Nephron (organoid): ENCODE measurements at regions not wholly inside any gene's neighbourhood (a gene's known extent, or its start where the extent isn't known, plus 50 kb on each side); places are given as distances from the start of the nearest gene placed in this dataset.

Experiments used
- H3K27ac Mint-ChIP-seq, 3 experiments: 2 replicates each; pipeline ENCODE4 v1.8.0; 2020; ENCODE audit warnings: mixed read lengths in 3 of 3, mild to moderate bottlenecking in 2 of 3, moderate library complexity in 1 of 3
- H3K27me3 Mint-ChIP-seq: 2 replicates; pipeline ENCODE4 v1.8.0; 2021; ENCODE audit warnings: low read depth, mild to moderate bottlenecking, moderate library complexity, mixed read lengths
- H3K36me3 Mint-ChIP-seq: 2 replicates; pipeline ENCODE4 v1.8.0; 2020; ENCODE audit warnings: low read depth, mixed read lengths
- H3K4me1 Mint-ChIP-seq: 2 replicates; pipeline ENCODE4 v1.8.0; 2020; ENCODE audit warnings: mixed read lengths
- H3K4me3 Mint-ChIP-seq, 3 experiments: 2 replicates each; pipeline ENCODE4 v1.8.0; 2020; ENCODE audit warnings: mild to moderate bottlenecking in 3 of 3, mixed read lengths in 3 of 3, moderate library complexity in 2 of 3
- H3K9me3 Mint-ChIP-seq: 2 replicates; pipeline ENCODE4 v1.8.0; 2020; ENCODE audit warnings: mixed read lengths
- CTCF ChIP-seq, 3 experiments: fragments of 200-600 bp; sonication (generic); IDR thresholded peaks; one replicate each; pipeline ENCODE4 v1.5.0; 2021; ENCODE audit warnings: antibody characterized with exemption in 3 of 3; ENCODE audit not compliant: unreplicated experiment in 3 of 3

- H3K9me3 Mint-ChIP-seq: no peaks in the 10 kb centered on the region
- TF ChIP-seq CTCF (IDR thresholded peaks at IDR 0.05; ENCODE audit: unreplicated experiment in 3 of 3): no peak
- no peak overlapping the region for H3K27ac Mint-ChIP-seq
- no peaks in the 10 kb centered on the region for H3K27me3 Mint-ChIP-seq
- no peaks in the 10 kb centered on the region for H3K36me3 Mint-ChIP-seq
- no peak overlapping the region for H3K4me3 Mint-ChIP-seq
- H3K4me1 Mint-ChIP-seq: peaks cover 29% of the 10 kb centered on the region
Observed at GRCh38 chr14:27079716-27080115, 481.9 kb upstream of the NOVA1 start.

GRCh38 chr14:27085500-27085899 is 487.7 kb upstream of the NOVA1 start:
- no peaks in the 10 kb centered on the region for H3K27me3 Mint-ChIP-seq
- no peaks in the 10 kb centered on the region for H3K36me3 Mint-ChIP-seq
- no peak for TF ChIP-seq CTCF (IDR thresholded peaks at IDR 0.05; ENCODE audit: unreplicated experiment in 3 of 3)
- no peaks in the 10 kb centered on the region for H3K9me3 Mint-ChIP-seq
- H3K27ac Mint-ChIP-seq: peak overlapping the region in 1 of 3 experiments; percentile 13
- peaks cover 13% of the 10 kb centered on the region for H3K4me1 Mint-ChIP-seq
- no peak overlapping the region for H3K4me3 Mint-ChIP-seq

GRCh38 chr14:27090716-27091115 is 492.9 kb upstream of the NOVA1 start:
- Mint-ChIP-seq H3K36me3 (no peaks in the 10 kb centered on the region), H3K4me1 (peaks cover 8% of the 10 kb centered on the region), H3K9me3 (no peaks in the 10 kb centered on the region), H3K27me3 (no peaks in the 10 kb centered on the region), H3K27ac (no peak overlapping the region), H3K4me3 (no peak overlapping the region)
- no peak for TF ChIP-seq CTCF (IDR thresholded peaks at IDR 0.05; ENCODE audit: unreplicated experiment in 3 of 3)

GRCh38 chr14:27091973-27092372 is 494.1 kb upstream of the NOVA1 start:
- Mint-ChIP-seq H3K27me3 (no peaks in the 10 kb centered on the region), H3K9me3 (no peaks in the 10 kb centered on the region), H3K27ac (no peak overlapping the region), H3K36me3 (no peaks in the 10 kb centered on the region), H3K4me3 (no peak overlapping the region), H3K4me1 (peaks cover 5% of the 10 kb centered on the region)
- no peak for TF ChIP-seq CTCF (IDR thresholded peaks at IDR 0.05; ENCODE audit: unreplicated experiment in 3 of 3)

- H3K4me3 Mint-ChIP-seq: no peak overlapping the region
- H3K27ac Mint-ChIP-seq: no peak overlapping the region
- no peak for TF ChIP-seq CTCF (IDR thresholded peaks at IDR 0.05; ENCODE audit: unreplicated experiment in 3 of 3)
- H3K9me3 Mint-ChIP-seq: no peaks in the 10 kb centered on the region
- no peaks in the 10 kb centered on the region for H3K27me3 Mint-ChIP-seq
- H3K36me3 Mint-ChIP-seq: no peaks in the 10 kb centered on the region
- peaks cover 7% of the 10 kb centered on the region for H3K4me1 Mint-ChIP-seq
Observed at GRCh38 chr14:27096091-27096490, 498.3 kb upstream of the NOVA1 start.

- no peak for TF ChIP-seq CTCF (IDR thresholded peaks at IDR 0.05; ENCODE audit: unreplicated experiment in 3 of 3)
- no peaks in the 10 kb centered on the region for H3K9me3 Mint-ChIP-seq
- peak overlapping the region in 2 of 3 experiments; percentile 9 to 83 for H3K27ac Mint-ChIP-seq
- H3K36me3 Mint-ChIP-seq: no peaks in the 10 kb centered on the region
- no peak overlapping the region for H3K4me3 Mint-ChIP-seq
- H3K27me3 Mint-ChIP-seq: no peaks in the 10 kb centered on the region
- peaks cover 7% of the 10 kb centered on the region for H3K4me1 Mint-ChIP-seq
Observed at GRCh38 chr14:27098451-27098850, 500.6 kb upstream of the NOVA1 start.
